GM04503 (cell line): ENCODE measurements at regions not wholly inside any gene's neighbourhood (a gene's known extent, or its start where the extent isn't known, plus 50 kb on each side); places are given as distances from the start of the nearest gene placed in this dataset.
A peak's percentile ranks its signal among the peaks of the same experiment; 100 is the strongest.

Experiments used
- DNase-seq: peaks from one replicate; pipeline ENCODE4 v3.0.0-alpha.2; 2012; ENCODE audit warnings: low read depth

- DNase-seq: no peak
These were observed 1581.5 kb upstream of the PCDH20 start for GRCh38 chr13:62997038-62997599.

GRCh38 chr13:62973804-62974203, 1558.2 kb upstream of the PCDH20 start:
- no peak for DNase-seq

- DNase-seq: no peak
These were observed 1548.9 kb upstream of the PCDH20 start for GRCh38 chr13:62964522-62964921.

GRCh38 chr13:62960723-62961122, 1545.1 kb upstream of the PCDH20 start:
- no peak for DNase-seq

GRCh38 chr13:62933809-62934208, 1518.2 kb upstream of the PCDH20 start:
- DNase-seq: no peak

- DNase-seq: no peak
These were observed 1516.7 kb upstream of the PCDH20 start for GRCh38 chr13:62932256-62932883.

GRCh38 chr13:62931853-62932252, 1516.2 kb upstream of the PCDH20 start:
- no peak for DNase-seq

GRCh38 chr13:62924395-62924794, 1508.7 kb upstream of the PCDH20 start:
- DNase-seq: no peak

GRCh38 chr13:62920159-62920558, 1504.5 kb upstream of the PCDH20 start:
- no peak for DNase-seq

GRCh38 chr13:62919491-62919890, 1503.8 kb upstream of the PCDH20 start:
- no peak for DNase-seq

GRCh38 chr13:62910541-62911060, 1495.0 kb upstream of the PCDH20 start:
- no peak for DNase-seq

- no peak for DNase-seq
These were observed 1492.7 kb upstream of the PCDH20 start for GRCh38 chr13:62908321-62908720.

GRCh38 chr13:62906896-62907295, 1491.2 kb upstream of the PCDH20 start:
- DNase-seq: no peak

GRCh38 chr13:62906469-62906868, 1490.8 kb upstream of the PCDH20 start:
- DNase-seq: no peak

- DNase-seq: no peak
These were observed 1471.4 kb upstream of the PCDH20 start for GRCh38 chr13:62887046-62887445.

- peak; percentile 13 for DNase-seq
These were observed 1463.4 kb upstream of the PCDH20 start for GRCh38 chr13:62879071-62879470.

GRCh38 chr13:62875118-62875640, 1459.5 kb upstream of the PCDH20 start:
- DNase-seq: no peak

- DNase-seq: no peak
These were observed 1434.7 kb upstream of the PCDH20 start for GRCh38 chr13:62850331-62850730.

GRCh38 chr13:62847520-62847919, 1431.9 kb upstream of the PCDH20 start:
- no peak for DNase-seq

- DNase-seq: no peak
These were observed 1430.7 kb upstream of the PCDH20 start for GRCh38 chr13:62846302-62846701.

GRCh38 chr13:62839338-62839737, 1423.7 kb upstream of the PCDH20 start:
- DNase-seq: no peak

- no peak for DNase-seq
These were observed 1423.3 kb upstream of the PCDH20 start for GRCh38 chr13:62838929-62839328.

- no peak for DNase-seq
These were observed 1422.2 kb upstream of the PCDH20 start for GRCh38 chr13:62837895-62838294.

GRCh38 chr13:62829486-62829885, 1413.8 kb upstream of the PCDH20 start:
- no peak for DNase-seq
